T-cell (primary cell): ENCODE measurements at regions not wholly inside any gene's neighbourhood (a gene's known extent, or its start where the extent isn't known, plus 50 kb on each side); places are given as distances from the start of the nearest gene placed in this dataset.

ENCODE experiments used
- ATAC-seq, 4 experiments: fragments of 200-7000 bp in 3 of 4; fragments of 150-1000 bp in 1 of 4; cut with Tn5 transposase; replicated peaks in 1 of 4; 1 replicate in 3 of 4; 2 replicates in 1 of 4; pipeline ENCODE4 v1.10.0; 2021; ENCODE audit warnings: moderate library complexity in 3 of 4, mild to moderate bottlenecking in 2 of 4, moderate number of reproducible peaks in 1 of 4
- CTCF ChIA-PET, 2 donors: fragments of 300-600 bp; sonication (Branson Sonifier 250); formaldehyde crosslinking; loops; one replicate each; lab custom pipeline; 2022; ENCODE audit warnings: antibody characterized with exemption in 2 of 2; lab: Charles Lee
- POLR2A ChIA-PET, 2 donors: fragments of 300-600 bp; sonication (Branson Sonifier 250); formaldehyde crosslinking; loops; one replicate each; lab custom pipeline; 2022; ENCODE audit warnings: antibody characterized with exemption in 2 of 2; lab: Charles Lee
- DNase-seq, 35 experiments: peaks; one replicate each; pipeline versions ENCODE4 v3.0.0 to v3.0.0-alpha.2; 2013 to 2023
- H3K27ac ChIP-seq: one replicate; pipeline ENCODE4 v1.5.1; 2013; ENCODE audit warnings: low read length
- H3K27me3 ChIP-seq, 2 experiments: replicated peaks in 1 of 2; 1 replicate in 1 of 2; 2 replicates in 1 of 2; pipeline versions ENCODE4 v1.6.1 to v1.7.0; 2013; ENCODE audit warnings: low read length in 1 of 2, mixed read lengths in 1 of 2; ENCODE audit not compliant: control insufficient read depth in 2 of 2, insufficient read depth in 2 of 2; ENCODE audit errors: extremely low read depth in 1 of 2
- H3K36me3 ChIP-seq, 2 donors: 1 replicate in 1 of 2; 2 replicates in 1 of 2; pipeline versions ENCODE4 v1.6.1 to v1.7.0; 2013; ENCODE audit warnings: low read length in 1 of 2; ENCODE audit not compliant: control insufficient read depth in 2 of 2, insufficient read depth in 1 of 2; ENCODE audit errors: extremely low read depth in 1 of 2
- H3K4me1 ChIP-seq, 2 experiments: 1 replicate in 1 of 2; 2 replicates in 1 of 2; pipeline versions ENCODE4 v1.6.1 to v1.7.0; 2013; ENCODE audit warnings: low read length in 2 of 2, mixed read lengths in 1 of 2; ENCODE audit not compliant: insufficient read depth in 2 of 2, control insufficient read depth in 1 of 2; ENCODE audit errors: extremely low read depth in 1 of 2
- H3K4me3 ChIP-seq, 2 donors: 1 replicate in 1 of 2; 2 replicates in 1 of 2; pipeline versions ENCODE4 v1.5.1 to v1.7.0; 2013; ENCODE audit warnings: mild to moderate bottlenecking in 2 of 2, low read length in 1 of 2, moderate library complexity in 1 of 2; ENCODE audit not compliant: control insufficient read depth in 1 of 2; ENCODE audit errors: extremely low read depth in 1 of 2
- H3K9me3 ChIP-seq: 2 replicates; pipeline ENCODE4 v1.7.0; 2013
- H3K27ac Mint-ChIP-seq, 2 donors: one replicate each; pipeline ENCODE4 v1.8.0; 2020 to 2021; ENCODE audit warnings: mild to moderate bottlenecking in 2 of 2, mixed read lengths in 2 of 2
- H3K27me3 Mint-ChIP-seq, 2 donors: one replicate each; pipeline ENCODE4 v1.8.0; 2021 to 2022; ENCODE audit warnings: mixed read lengths in 2 of 2
- H3K36me3 Mint-ChIP-seq: one replicate; pipeline ENCODE4 v1.8.0; 2021; ENCODE audit warnings: mixed read lengths
- H3K4me1 Mint-ChIP-seq, 3 donors: one replicate each; pipeline ENCODE4 v1.8.0; 2020 to 2022; ENCODE audit warnings: mixed read lengths in 3 of 3, mild to moderate bottlenecking in 1 of 3
- H3K4me3 Mint-ChIP-seq, 3 donors: one replicate each; pipeline ENCODE4 v1.8.0; 2020 to 2022; ENCODE audit warnings: mild to moderate bottlenecking in 3 of 3, mixed read lengths in 3 of 3, moderate library complexity in 3 of 3
- H3K9me3 Mint-ChIP-seq, 3 donors: one replicate each; pipeline ENCODE4 v1.8.0; 2020 to 2022; ENCODE audit warnings: mixed read lengths in 3 of 3
- WGBS: methylation state at CpG from one replicate; pipeline ENCODE4 v1.1.5; 2013; ENCODE audit warnings: missing lambda C conversion rate; ENCODE audit not compliant: insufficient coverage; 5-methylcytosine and 5-hydroxymethylcytosine counted together

DNA sequence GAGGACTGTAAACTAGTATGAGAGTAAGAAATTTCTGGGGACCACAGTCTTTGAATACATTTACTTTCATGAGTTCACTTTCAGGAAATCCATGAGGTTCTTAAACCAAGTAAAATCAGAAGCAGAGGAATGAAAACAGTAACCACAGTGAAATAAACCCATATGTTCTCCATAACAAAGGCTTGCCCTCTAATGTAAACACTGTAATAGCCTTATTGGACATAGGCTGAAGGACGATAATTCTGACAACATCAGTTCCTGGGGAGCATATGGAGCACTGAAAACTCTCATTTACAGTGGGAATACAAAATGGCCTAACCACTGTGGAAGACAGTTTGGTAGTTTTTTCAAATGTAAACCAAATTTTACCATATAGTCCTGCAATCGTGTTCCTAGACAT, 965.8 kb downstream of the NSUN3 start:
- Histone ChIP-seq H3K27me3 (no peaks in the 10 kb centered on the region), H3K27ac (no peak overlapping the region), H3K4me1 (no peaks in the 10 kb centered on the region), H3K4me3 (no peak overlapping the region), H3K9me3 (no peaks in the 10 kb centered on the region), H3K36me3 (no peaks in the 10 kb centered on the region)
- H3K27ac Mint-ChIP-seq: no peak overlapping the region
- no peak for ATAC-seq
- no peak overlapping the region for H3K4me3 Mint-ChIP-seq
- peaks cover 5 to 14% (median 9%) of the 10 kb centered on the region in 3 donors for H3K9me3 Mint-ChIP-seq
- H3K4me1 Mint-ChIP-seq: no peaks in the 10 kb centered on the region
- WGBS: no CpG with 5 or more reads among the region's 2 CpGs
- ChIA-PET POLR2A (no interaction called here), CTCF (no interaction called here)
- no peak for DNase-seq
- H3K36me3 Mint-ChIP-seq: no peaks in the 10 kb centered on the region
- H3K27me3 Mint-ChIP-seq: no peaks in the 10 kb centered on the region

DNA sequence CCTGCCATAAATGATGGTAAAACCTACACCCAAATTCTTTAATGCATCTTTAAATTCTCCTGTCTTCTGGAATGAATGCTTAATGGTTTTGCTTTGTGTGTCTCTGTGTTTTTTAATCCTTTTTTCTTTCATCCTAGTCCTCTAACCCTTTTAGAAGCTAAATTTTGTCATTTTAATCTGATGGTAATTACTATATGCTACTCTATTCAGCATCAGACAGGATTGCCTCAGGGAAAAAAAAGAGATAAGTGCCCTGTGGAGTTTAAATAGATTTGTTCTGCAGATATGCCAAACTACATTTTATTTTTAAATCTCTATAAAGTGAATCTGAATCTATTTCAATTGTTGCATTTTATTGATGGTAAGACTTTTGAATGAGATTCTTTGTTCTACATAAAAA, 966.8 kb downstream of the NSUN3 start:
- no peak overlapping the region for H3K4me3 ChIP-seq
- CTCF ChIA-PET: no interaction called here

DNA sequence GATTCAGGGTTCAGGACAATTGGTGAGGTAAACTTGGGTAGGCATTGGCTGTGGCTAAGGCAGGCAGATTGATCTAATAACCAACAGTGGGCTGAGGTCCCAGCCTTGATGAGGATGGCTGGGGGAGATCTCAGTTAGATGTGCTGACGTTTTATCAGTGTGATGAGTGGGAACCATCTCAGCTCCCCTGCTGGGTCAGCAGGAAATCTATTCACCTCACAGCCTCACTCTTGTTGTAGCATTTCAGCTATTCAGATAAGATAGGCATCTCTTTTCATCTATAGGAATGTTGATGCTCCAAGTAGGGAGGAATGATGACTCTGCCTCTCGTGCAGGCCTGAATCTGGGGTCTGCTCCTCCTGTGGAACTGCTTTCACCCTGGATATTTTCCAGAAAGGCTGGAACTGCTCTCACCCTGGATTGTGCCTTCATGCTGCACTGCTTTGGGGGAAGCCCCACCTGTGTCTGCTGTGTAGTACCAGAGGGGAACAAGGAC, 973.7 kb downstream of the NSUN3 start:
- peaks cover 3 to 25% (median 16%) of the 10 kb centered on the region in 3 donors for H3K9me3 Mint-ChIP-seq
- WGBS: no CpG with 5 or more reads among the region's 2 CpGs
- H3K4me1 Mint-ChIP-seq: no peaks in the 10 kb centered on the region
- H3K4me3 Mint-ChIP-seq: no peak overlapping the region
- no peak for ATAC-seq
- H3K36me3 ChIP-seq: no peaks in the 10 kb centered on the region
- no peak overlapping the region for H3K27ac ChIP-seq
- no peaks in the 10 kb centered on the region for H3K27me3 Mint-ChIP-seq
- ChIA-PET POLR2A (no interaction called here), CTCF (no interaction called here)
- no peaks in the 10 kb centered on the region for H3K27me3 ChIP-seq
- H3K4me1 ChIP-seq: no peaks in the 10 kb centered on the region
- H3K27ac Mint-ChIP-seq: no peak overlapping the region
- peaks cover 4% of the 10 kb centered on the region for H3K9me3 ChIP-seq
- no peak overlapping the region for H3K4me3 ChIP-seq
- no peak for DNase-seq
- H3K36me3 Mint-ChIP-seq: no peaks in the 10 kb centered on the region

More for the DNA sequence above, 966.8 kb downstream of the NSUN3 start:
- Histone ChIP-seq H3K27me3 (no peaks in the 10 kb centered on the region), H3K4me1 (no peaks in the 10 kb centered on the region), H3K9me3 (no peaks in the 10 kb centered on the region), H3K36me3 (no peaks in the 10 kb centered on the region), H3K27ac (no peak overlapping the region)
- Mint-ChIP-seq H3K4me1 (no peaks in the 10 kb centered on the region), H3K27me3 (no peaks in the 10 kb centered on the region), H3K4me3 (no peak overlapping the region), H3K36me3 (no peaks in the 10 kb centered on the region), H3K9me3 (peaks cover 6 to 14% (median 11%) of the 10 kb centered on the region in 3 donors), H3K27ac (no peak overlapping the region)
- POLR2A ChIA-PET: no interaction called here
- no peak for DNase-seq
- no peak for ATAC-seq

DNA sequence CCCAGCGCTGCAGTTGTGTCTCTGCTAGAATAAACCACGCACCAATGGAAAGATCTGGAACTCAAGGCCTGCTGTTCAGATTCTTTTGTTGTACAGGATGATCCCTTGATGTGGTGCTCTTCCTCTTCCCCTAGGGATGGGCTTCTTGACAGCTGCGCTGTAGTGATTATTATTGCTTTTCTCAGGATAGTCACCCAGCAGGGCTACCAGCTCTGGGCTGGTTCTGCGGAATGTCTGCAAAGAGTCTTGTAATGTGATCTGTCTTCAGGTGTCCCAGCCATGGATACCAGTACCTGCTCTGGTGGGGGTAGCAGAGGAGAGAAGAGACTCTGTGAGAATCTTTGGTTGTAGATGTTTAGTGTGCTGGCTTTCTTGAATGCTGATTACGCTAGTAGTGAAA, 974.2 kb downstream of the NSUN3 start:
- Histone ChIP-seq H3K27ac (no peak overlapping the region), H3K4me1 (no peaks in the 10 kb centered on the region), H3K4me3 (no peak overlapping the region), H3K9me3 (peaks cover 4% of the 10 kb centered on the region), H3K27me3 (no peaks in the 10 kb centered on the region), H3K36me3 (no peaks in the 10 kb centered on the region)
- H3K4me3 Mint-ChIP-seq: no peak overlapping the region
- peaks cover 3 to 23% (median 14%) of the 10 kb centered on the region in 3 donors for H3K9me3 Mint-ChIP-seq
- no peaks in the 10 kb centered on the region for H3K27me3 Mint-ChIP-seq
- DNase-seq (no peak), ATAC-seq (no peak)
- WGBS: 100% methylated on average over 1 of the region's 5 CpGs
- H3K27ac Mint-ChIP-seq: no peak overlapping the region
- no peaks in the 10 kb centered on the region for H3K36me3 Mint-ChIP-seq
- ChIA-PET POLR2A (no interaction called here), CTCF (no interaction called here)
- no peaks in the 10 kb centered on the region for H3K4me1 Mint-ChIP-seq

DNA sequence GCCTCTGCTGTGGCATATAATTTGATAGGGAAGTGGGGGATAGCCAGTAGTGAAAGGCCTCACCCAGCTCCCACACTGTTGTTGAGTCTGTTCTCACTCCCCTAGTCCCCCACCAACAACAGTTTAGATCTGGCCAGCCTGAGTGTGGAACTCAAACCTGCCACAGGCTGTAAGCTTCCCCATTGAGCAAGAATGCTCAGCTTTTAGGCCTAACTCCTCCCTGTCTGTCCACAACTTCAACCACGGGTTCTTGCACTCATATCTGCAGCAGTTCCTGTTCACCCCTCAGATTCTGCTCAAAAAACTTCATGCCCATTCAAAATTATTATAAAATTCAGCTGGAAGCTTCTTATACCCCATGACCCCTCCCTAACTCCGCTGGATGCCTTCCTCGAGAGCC, 975.1 kb downstream of the NSUN3 start:
- no peaks in the 10 kb centered on the region for H3K36me3 Mint-ChIP-seq
- H3K4me1 Mint-ChIP-seq: no peaks in the 10 kb centered on the region
- CTCF ChIA-PET: no interaction called here
- H3K4me1 ChIP-seq: no peaks in the 10 kb centered on the region
- POLR2A ChIA-PET: no interaction called here
- DNase-seq (no peak), ATAC-seq (no peak)
- H3K9me3 ChIP-seq: peaks cover 6% of the 10 kb centered on the region
- no peak overlapping the region for H3K27ac Mint-ChIP-seq
- H3K27me3 Mint-ChIP-seq: no peaks in the 10 kb centered on the region
- 33% methylated on average over 1 of the region's 3 CpGs for WGBS
- H3K27ac ChIP-seq: no peak overlapping the region
- H3K9me3 Mint-ChIP-seq: peaks cover 3 to 21% (median 12%) of the 10 kb centered on the region in 3 donors
- H3K4me3 Mint-ChIP-seq: no peak overlapping the region
- H3K36me3 ChIP-seq: no peaks in the 10 kb centered on the region
- H3K4me3 ChIP-seq: no peak overlapping the region
- H3K27me3 ChIP-seq: no peaks in the 10 kb centered on the region

DNA sequence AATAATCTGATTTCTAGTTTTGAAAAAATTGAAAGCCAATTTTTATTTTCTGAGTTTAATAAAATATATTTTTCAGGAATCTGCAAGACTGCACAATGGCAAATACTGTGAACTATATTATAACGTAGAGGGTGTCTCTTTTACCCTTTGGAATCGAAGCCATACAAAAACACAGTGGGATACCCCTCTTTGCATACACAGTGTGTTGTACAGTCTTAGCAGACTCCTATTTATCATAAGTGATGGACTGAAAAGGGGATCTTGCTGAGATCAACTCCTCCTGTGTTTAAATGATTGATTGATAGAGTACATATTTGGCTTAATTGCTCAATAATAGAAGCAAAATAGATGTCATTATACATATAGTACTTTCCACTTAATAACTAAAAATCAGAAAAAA, 981.2 kb downstream of the NSUN3 start:
- ATAC-seq: no peak
- CTCF ChIA-PET: no interaction called here

DNA sequence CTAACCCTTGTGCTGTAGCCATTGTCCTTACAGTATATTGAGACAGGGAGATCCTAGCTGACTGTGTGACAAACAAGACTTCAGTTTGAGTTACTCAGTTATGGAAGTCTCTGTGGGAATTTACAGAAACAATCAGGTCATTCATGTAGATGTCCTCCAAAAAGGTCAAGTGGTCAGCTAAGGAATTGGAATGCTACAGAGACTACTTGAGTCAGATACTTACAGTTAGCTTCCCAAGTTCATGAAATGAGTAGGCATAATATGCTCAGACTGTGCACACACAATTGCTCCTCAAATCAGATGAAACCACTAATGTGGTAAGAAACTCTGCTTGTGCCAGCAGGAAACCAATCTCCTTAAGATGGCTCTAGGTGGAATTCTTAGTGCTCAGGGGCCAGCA, 985.7 kb downstream of the NSUN3 start:
- no peaks in the 10 kb centered on the region for H3K36me3 Mint-ChIP-seq
- H3K27ac Mint-ChIP-seq: no peak overlapping the region
- Histone ChIP-seq H3K9me3 (peaks cover 3% of the 10 kb centered on the region), H3K27ac (no peak overlapping the region), H3K27me3 (no peaks in the 10 kb centered on the region), H3K4me1 (no peaks in the 10 kb centered on the region), H3K4me3 (no peak overlapping the region), H3K36me3 (no peaks in the 10 kb centered on the region)
- no peaks in the 10 kb centered on the region for H3K27me3 Mint-ChIP-seq
- POLR2A ChIA-PET: no interaction called here
- CTCF ChIA-PET: no interaction called here
- H3K4me1 Mint-ChIP-seq: no peaks in the 10 kb centered on the region
- H3K9me3 Mint-ChIP-seq: peaks cover 0 to 15% (median 4%) of the 10 kb centered on the region in 3 donors
- no peak for ATAC-seq
- no peak overlapping the region for H3K4me3 Mint-ChIP-seq
- no peak for DNase-seq

More for the DNA sequence above, 981.2 kb downstream of the NSUN3 start:
- Mint-ChIP-seq H3K9me3 (peaks cover 0 to 3% (median under 1%) of the 10 kb centered on the region in 3 donors), H3K36me3 (no peaks in the 10 kb centered on the region), H3K4me1 (no peaks in the 10 kb centered on the region), H3K27me3 (no peaks in the 10 kb centered on the region), H3K27ac (no peak overlapping the region), H3K4me3 (no peak overlapping the region)
- Histone ChIP-seq H3K27ac (no peak overlapping the region), H3K4me1 (no peaks in the 10 kb centered on the region), H3K36me3 (no peaks in the 10 kb centered on the region), H3K27me3 (no peaks in the 10 kb centered on the region), H3K4me3 (no peak overlapping the region), H3K9me3 (peaks cover 6% of the 10 kb centered on the region)
- DNase-seq: no peak
- WGBS: no CpG with 5 or more reads among the region's 2 CpGs
- POLR2A ChIA-PET: interaction anchor here in 1 of 2 donors (0.7 kb wide), 1 partner anchor 584 kb away, joined by 3 read pairs; no protein-coding TSS in a partner anchor
